HL-60 (cell line): ENCODE measurements at regions not wholly inside any gene's neighbourhood (a gene's known extent, or its start where the extent isn't known, plus 50 kb on each side); places are given as distances from the start of the nearest gene placed in this dataset.

ENCODE experiments used
- CTCF ChIP-seq: IDR thresholded peaks from one replicate; pipeline ENCODE4 v1.5.1; 2011; ENCODE audit warnings: low read length, control low read depth, inconsistent platforms; ENCODE audit not compliant: insufficient read depth
- GABPA ChIP-seq: IDR thresholded peaks from 2 replicates; pipeline ENCODE4 v1.6.1; 2012; ENCODE audit warnings: low read depth
- POLR2AphosphoS5 ChIP-seq: IDR thresholded peaks from 2 replicates; pipeline ENCODE4 v1.6.1; 2012; ENCODE audit warnings: low read depth
- REST ChIP-seq: IDR thresholded peaks from 2 replicates; pipeline ENCODE4 v1.6.1; 2012; ENCODE audit warnings: low read depth; ENCODE audit not compliant: insufficient replicate concordance
- SPI1 ChIP-seq: IDR thresholded peaks from 2 replicates; pipeline ENCODE4 v1.6.1; 2012; ENCODE audit warnings: low read depth, mild to moderate bottlenecking, borderline replicate concordance

- TF ChIP-seq CTCF (no peak), POLR2AphosphoS5 (no peak), SPI1 (no peak), GABPA (no peak), REST (no peak)
Observed at GRCh38 chr10:23834091-23834490, 374.8 kb upstream of the KIAA1217 start.
